GM23338 (cell line): ENCODE measurements at regions not wholly inside any gene's neighbourhood (a gene's known extent, or its start where the extent isn't known, plus 50 kb on each side); places are given as distances from the start of the nearest gene placed in this dataset.

ENCODE experiments used
- ATAC-seq: fragments of 200-7000 bp; cut with Tn5 transposase; 3 replicates; pipeline ENCODE4 v1.9.1; 2020
- DNase-seq: peaks from one replicate; pipeline ENCODE4 v3.0.0-alpha.2; 2015; ENCODE audit warnings: low spot score
- H2AFZ ChIP-seq: fragments of 200-600 bp; sonication (generic); 2 replicates; pipeline ENCODE4 v1.8.0; 2016; ENCODE audit warnings: antibody characterized with exemption, mild to moderate bottlenecking, moderate library complexity
- H3F3A ChIP-seq: fragments of 200-600 bp; sonication (generic); replicated peaks from 2 replicates; pipeline ENCODE4 v1.8.0; 2017; ENCODE audit warnings: antibody characterized with exemption, mixed run types, low read depth
- H3K27ac ChIP-seq: fragments of 200-600 bp; sonication (generic); 2 replicates; pipeline ENCODE4 v1.6.1; 2016; ENCODE audit warnings: low read depth
- H3K27me3 ChIP-seq: fragments of 200-600 bp; sonication (generic); 2 replicates; pipeline ENCODE4 v1.8.0; 2016; ENCODE audit warnings: mild to moderate bottlenecking, mixed run types, moderate library complexity; ENCODE audit not compliant: insufficient read depth
- H3K36me3 ChIP-seq: fragments of 200-600 bp; sonication (generic); 2 replicates; pipeline ENCODE4 v1.8.0; 2016; ENCODE audit warnings: mild to moderate bottlenecking; ENCODE audit not compliant: insufficient read depth
- H3K4me1 ChIP-seq: fragments of 200-600 bp; sonication (generic); 2 replicates; pipeline ENCODE4 v1.8.0; 2016; ENCODE audit warnings: mild to moderate bottlenecking, moderate library complexity; ENCODE audit not compliant: insufficient read depth
- H3K4me2 ChIP-seq: fragments of 200-600 bp; sonication (generic); 2 replicates; pipeline ENCODE4 v1.7.1; 2017; ENCODE audit warnings: mixed run types
- H3K4me3 ChIP-seq: fragments of 200-600 bp; sonication (generic); 2 replicates; pipeline ENCODE4 v1.6.1; 2016; ENCODE audit warnings: mixed run types
- H3K79me2 ChIP-seq: fragments of 200-600 bp; sonication (generic); replicated peaks from 2 replicates; pipeline ENCODE4 v1.8.0; 2017; ENCODE audit warnings: mild to moderate bottlenecking; ENCODE audit not compliant: insufficient read depth
- H3K9me2 ChIP-seq: fragments of 200-600 bp; sonication (generic); 2 replicates; pipeline ENCODE4 v1.8.0; 2017; ENCODE audit not compliant: insufficient read depth
- H4K20me1 ChIP-seq: fragments of 200-600 bp; sonication (generic); replicated peaks from 2 replicates; pipeline ENCODE4 v1.8.0; 2017; ENCODE audit warnings: mild to moderate bottlenecking; ENCODE audit not compliant: insufficient read depth
- H3K27ac Mint-ChIP-seq: 2 replicates; pipeline ENCODE4 v1.8.0; 2020; ENCODE audit warnings: inconsistent platforms, mild to moderate bottlenecking, moderate library complexity, mixed read lengths
- H3K27me3 Mint-ChIP-seq: 3 replicates; pipeline ENCODE4 v1.8.0; 2022; ENCODE audit warnings: low read depth, mild to moderate bottlenecking, moderate library complexity, mixed read lengths, inconsistent platforms; ENCODE audit not compliant: insufficient read depth, poor library complexity
- H3K36me3 Mint-ChIP-seq: 3 replicates; pipeline ENCODE4 v1.8.0; 2021; ENCODE audit warnings: low read depth, mild to moderate bottlenecking, inconsistent platforms, moderate library complexity, mixed read lengths
- H3K4me1 Mint-ChIP-seq: 3 replicates; pipeline ENCODE4 v1.8.0; 2020; ENCODE audit warnings: mild to moderate bottlenecking, inconsistent platforms, mixed read lengths
- H3K4me3 Mint-ChIP-seq: 3 replicates; pipeline ENCODE4 v1.8.0; 2021; ENCODE audit warnings: moderate library complexity, mild to moderate bottlenecking, inconsistent platforms, mixed read lengths
- H3K9me3 Mint-ChIP-seq: 3 replicates; pipeline ENCODE4 v1.8.0; 2020; ENCODE audit warnings: moderate library complexity, mild to moderate bottlenecking, inconsistent platforms, mixed read lengths
- CREB1 ChIP-seq: fragments of 250-450 bp; sonication (Bioruptor Pico); IDR thresholded peaks from 2 replicates; pipeline ENCODE4 v1.5.0; 2020; ENCODE audit warnings: low read depth, mild to moderate bottlenecking, moderate library complexity
- CTCF ChIP-seq, 2 experiments: fragments of 200-600 bp in 1 of 2; sonication (generic) in 1 of 2; conservative IDR thresholded peaks; 2 replicates each; pipeline versions ENCODE4 v1.5.1 to v1.6.1; 2016 to 2017; ENCODE audit warnings: antibody characterized with exemption in 2 of 2, low read depth in 2 of 2, mild to moderate bottlenecking in 2 of 2, moderate library complexity in 1 of 2
- ETS1 ChIP-seq: IDR thresholded peaks from 2 replicates; pipeline ENCODE4 v1.6.1; 2016; ENCODE audit warnings: antibody characterized with exemption
- EZH2 ChIP-seq: fragments of 200-600 bp; sonication (generic); IDR thresholded peaks from one replicate; pipeline ENCODE4 v1.8.0; 2017; ENCODE audit warnings: antibody characterized with exemption, mild to moderate bottlenecking, low read depth; ENCODE audit not compliant: unreplicated experiment
- EZH2phosphoT487 ChIP-seq: fragments of 200-600 bp; sonication (generic); IDR thresholded peaks from one replicate; pipeline ENCODE4 v1.8.1; 2018; ENCODE audit warnings: antibody characterized with exemption; ENCODE audit not compliant: unreplicated experiment
- JUNB ChIP-seq: IDR thresholded peaks from one replicate; pipeline ENCODE4 v1.6.1; 2016; ENCODE audit warnings: antibody characterized with exemption; ENCODE audit not compliant: unreplicated experiment
- REST ChIP-seq: IDR thresholded peaks from one replicate; pipeline ENCODE4 v1.6.1; 2018; ENCODE audit warnings: antibody characterized with exemption; ENCODE audit not compliant: unreplicated experiment
- ZNF114 ChIP-seq: fragments of 250-450 bp; sonication (Bioruptor Pico); IDR thresholded peaks from 2 replicates; pipeline ENCODE4 v1.5.0; 2020; ENCODE audit warnings: mild to moderate bottlenecking, moderate library complexity

GRCh38 chr4:122047456-122048425 lies 95.9 kb upstream of the TRPC3 start:
- no peak overlapping the region for H3K27ac Mint-ChIP-seq
- no peak overlapping the region; the same call in 1 of the 2 replicates for H2AFZ ChIP-seq
- no peaks in the 10 kb centered on the region for H3K36me3 Mint-ChIP-seq
- H3K4me3 ChIP-seq: no peak overlapping the region
- H3K27me3 Mint-ChIP-seq: peaks cover 2% of the 10 kb centered on the region
- no peaks in the 10 kb centered on the region for H3K79me2 ChIP-seq
- H4K20me1 ChIP-seq: no peaks in the 10 kb centered on the region
- ATAC-seq: no peak
- no peak for DNase-seq
- no peak overlapping the region for H3K4me2 ChIP-seq
- no peaks in the 10 kb centered on the region for H3K27me3 ChIP-seq
- H3K4me3 Mint-ChIP-seq: no peak overlapping the region
- no peaks in the 10 kb centered on the region for H3K9me2 ChIP-seq
- no peak for TF ChIP-seq JUNB
- no peak for TF ChIP-seq ETS1
- TF ChIP-seq EZH2phosphoT487: no peak
- TF ChIP-seq REST: no peak
- no peak for TF ChIP-seq EZH2
- no peak for TF ChIP-seq CREB1 (CRISPR knock-in tag)
- TF ChIP-seq CTCF (conservative IDR thresholded peaks at IDR 0.05; ENCODE audit: low read depth in 2 of 2): no peak
- TF ChIP-seq ZNF114: no peak
- no peaks in the 10 kb centered on the region for H3F3A ChIP-seq
- no peak overlapping the region for H3K27ac ChIP-seq
- H3K4me1 Mint-ChIP-seq: peaks cover 9% of the 10 kb centered on the region; the same call in 2 of the 3 replicates
- no peaks in the 10 kb centered on the region for H3K9me3 Mint-ChIP-seq
- H3K4me1 ChIP-seq: no peaks in the 10 kb centered on the region
- H3K36me3 ChIP-seq: no peaks in the 10 kb centered on the region
